Kidney tubule cell (primary cell): ENCODE measurements at regions not wholly inside any gene's neighbourhood (a gene's known extent, or its start where the extent isn't known, plus 50 kb on each side); places are given as distances from the start of the nearest gene placed in this dataset.

Source experiments
- DNase-seq: peaks from one replicate; pipeline ENCODE4 v3.0.0-alpha.2; 2018; ENCODE audit warnings: low spot score

GRCh38 chr18:49658823-49659404 lies 97.1 kb downstream of the LIPG start:
- peak; percentile 52 for DNase-seq

GRCh38 chr18:49656073-49656692 lies 94.3 kb downstream of the LIPG start:
- DNase-seq, result peak; percentile 95

- DNase-seq, result no peak
Observed at GRCh38 chr18:49655266-49656072, 93.6 kb downstream of the LIPG start.

- DNase-seq, result no peak
Observed at GRCh38 chr18:49654347-49654746, 92.5 kb downstream of the LIPG start.

- DNase-seq, result no peak
Observed at GRCh38 chr18:49652881-49653724, 91.2 kb downstream of the LIPG start.

- no peak for DNase-seq
Observed at GRCh38 chr18:49651033-49651432, 89.2 kb downstream of the LIPG start.

- peak; percentile 53 for DNase-seq
Observed at GRCh38 chr18:49650426-49650891, 88.6 kb downstream of the LIPG start.

GRCh38 chr18:49648811-49649210 lies 87.0 kb downstream of the LIPG start:
- peak; percentile 18 for DNase-seq
